ENCODE measurements at regions not wholly inside any gene's neighbourhood (a gene's known extent, or its start where the extent isn't known, plus 50 kb on each side); places are given as distances from the start of the nearest gene placed in this dataset.

- DNase-seq (ENCODE audit: low spot score) = peak; percentile 70
- H3K9ac ChIP-seq (ENCODE audit: insufficient read depth, low read depth, low read length) = no peak overlapping the region
- ATAC-seq = peak; percentile 90
- no peak overlapping the region for H3K4me3 ChIP-seq (replicated peaks in 1 of 3; ENCODE audit: insufficient read depth in 1 of 3, low read depth in 2 of 3, low read length in 3 of 3)
- H3K27me3 ChIP-seq (ENCODE audit: control insufficient read depth in 1 of 2, insufficient read depth in 2 of 2, low read length in 2 of 2) = no peaks in the 10 kb centered on the region
- no peaks in the 10 kb centered on the region for H4K20me1 ChIP-seq (ENCODE audit: insufficient read depth, low read length)
- ChIA-PET POLR2A (no interaction called here), CTCF (ENCODE audit: low intra/inter-chr PET ratio, low total read pairs) (no interaction called here)
- FAIRE-seq = no peak
- no peak overlapping the region for H3K4me2 ChIP-seq (ENCODE audit: low read depth, low read length)
- BruUV-seq (replicated peaks) = no TSS peak
- peaks cover 20% of the 10 kb centered on the region for H3K4me1 ChIP-seq (ENCODE audit: insufficient read depth, low read length)
- in situ Hi-C loops (cut with HindIII; ENCODE audit: extremely low pct_ligation_motif_present, low pct_unique_long_range_greater_than_20kb) (no loop called here), intact Hi-C loops (cut with micrococcal nuclease; ENCODE audit: unreplicated experiment) (no loop called here)
- peaks cover 25% of the 10 kb centered on the region for H3K9me3 ChIP-seq (ENCODE audit: low read length)
- 21% methylated on average over 8 of the region's 8 CpGs for WGBS (ENCODE audit: low lambda C conversion rate)
- H2AFZ ChIP-seq (ENCODE audit: low read length) = no peak overlapping the region
- H3K79me2 ChIP-seq (ENCODE audit: insufficient read depth, low read length) = no peaks in the 10 kb centered on the region
- H3K36me3 ChIP-seq (replicated peaks in 1 of 2; ENCODE audit: control insufficient read depth in 1 of 2, insufficient read depth in 2 of 2, low read length in 2 of 2) = no peaks in the 10 kb centered on the region
- peak overlapping the region; percentile 38 for H3K27ac ChIP-seq (ENCODE audit: extremely low read length, insufficient read depth, low read length)
- TF ChIP-seq, protein P1, sequence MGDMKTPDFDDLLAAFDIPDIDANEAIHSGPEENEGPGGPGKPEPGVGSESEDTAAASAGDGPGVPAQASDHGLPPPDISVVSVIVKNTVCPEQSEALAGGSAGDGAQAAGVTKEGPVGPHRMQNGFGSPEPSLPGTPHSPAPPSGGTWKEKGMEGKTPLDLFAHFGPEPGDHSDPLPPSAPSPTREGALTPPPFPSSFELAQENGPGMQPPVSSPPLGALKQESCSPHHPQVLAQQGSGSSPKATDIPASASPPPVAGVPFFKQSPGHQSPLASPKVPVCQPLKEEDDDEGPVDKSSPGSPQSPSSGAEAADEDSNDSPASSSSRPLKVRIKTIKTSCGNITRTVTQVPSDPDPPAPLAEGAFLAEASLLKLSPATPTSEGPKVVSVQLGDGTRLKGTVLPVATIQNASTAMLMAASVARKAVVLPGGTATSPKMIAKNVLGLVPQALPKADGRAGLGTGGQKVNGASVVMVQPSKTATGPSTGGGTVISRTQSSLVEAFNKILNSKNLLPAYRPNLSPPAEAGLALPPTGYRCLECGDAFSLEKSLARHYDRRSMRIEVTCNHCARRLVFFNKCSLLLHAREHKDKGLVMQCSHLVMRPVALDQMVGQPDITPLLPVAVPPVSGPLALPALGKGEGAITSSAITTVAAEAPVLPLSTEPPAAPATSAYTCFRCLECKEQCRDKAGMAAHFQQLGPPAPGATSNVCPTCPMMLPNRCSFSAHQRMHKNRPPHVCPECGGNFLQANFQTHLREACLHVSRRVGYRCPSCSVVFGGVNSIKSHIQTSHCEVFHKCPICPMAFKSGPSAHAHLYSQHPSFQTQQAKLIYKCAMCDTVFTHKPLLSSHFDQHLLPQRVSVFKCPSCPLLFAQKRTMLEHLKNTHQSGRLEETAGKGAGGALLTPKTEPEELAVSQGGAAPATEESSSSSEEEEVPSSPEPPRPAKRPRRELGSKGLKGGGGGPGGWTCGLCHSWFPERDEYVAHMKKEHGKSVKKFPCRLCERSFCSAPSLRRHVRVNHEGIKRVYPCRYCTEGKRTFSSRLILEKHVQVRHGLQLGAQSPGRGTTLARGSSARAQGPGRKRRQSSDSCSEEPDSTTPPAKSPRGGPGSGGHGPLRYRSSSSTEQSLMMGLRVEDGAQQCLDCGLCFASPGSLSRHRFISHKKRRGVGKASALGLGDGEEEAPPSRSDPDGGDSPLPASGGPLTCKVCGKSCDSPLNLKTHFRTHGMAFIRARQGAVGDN (CRISPR knock-in tag; IDR thresholded peaks at IDR 0.05) = no peak
- TF ChIP-seq ZNF230 (CRISPR knock-in tag; IDR thresholded peaks at IDR 0.05) = no peak
- TF ChIP-seq, protein P2, sequence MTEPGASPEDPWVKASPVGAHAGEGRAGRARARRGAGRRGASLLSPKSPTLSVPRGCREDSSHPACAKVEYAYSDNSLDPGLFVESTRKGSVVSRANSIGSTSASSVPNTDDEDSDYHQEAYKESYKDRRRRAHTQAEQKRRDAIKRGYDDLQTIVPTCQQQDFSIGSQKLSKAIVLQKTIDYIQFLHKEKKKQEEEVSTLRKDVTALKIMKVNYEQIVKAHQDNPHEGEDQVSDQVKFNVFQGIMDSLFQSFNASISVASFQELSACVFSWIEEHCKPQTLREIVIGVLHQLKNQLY (CRISPR knock-in tag; IDR thresholded peaks at IDR 0.05) = no peak; the same call in 1 of the 2 replicates
- TF ChIP-seq MAX (IDR thresholded peaks at IDR 0.05) = 0 out of 2 replicates have a peak, but pooled peaks have one; percentile 26
- TF ChIP-seq EHMT2 (IDR thresholded peaks at IDR 0.05; ENCODE audit: borderline replicate concordance, low read depth, low read length) = no peak
- TF ChIP-seq, protein P3, sequence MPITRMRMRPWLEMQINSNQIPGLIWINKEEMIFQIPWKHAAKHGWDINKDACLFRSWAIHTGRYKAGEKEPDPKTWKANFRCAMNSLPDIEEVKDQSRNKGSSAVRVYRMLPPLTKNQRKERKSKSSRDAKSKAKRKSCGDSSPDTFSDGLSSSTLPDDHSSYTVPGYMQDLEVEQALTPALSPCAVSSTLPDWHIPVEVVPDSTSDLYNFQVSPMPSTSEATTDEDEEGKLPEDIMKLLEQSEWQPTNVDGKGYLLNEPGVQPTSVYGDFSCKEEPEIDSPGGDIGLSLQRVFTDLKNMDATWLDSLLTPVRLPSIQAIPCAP (CRISPR knock-in tag; IDR thresholded peaks at IDR 0.05; ENCODE audit: low read depth) = no peak
- peak; percentile 68; the same call in 1 of the 2 replicates for TF ChIP-seq ISL2 (CRISPR knock-in tag; IDR thresholded peaks at IDR 0.05)
- TF ChIP-seq ZNF136 (CRISPR knock-in tag; IDR thresholded peaks at IDR 0.05; ENCODE audit: low read depth) = no peak
- TF ChIP-seq SPEN (CRISPR knock-in tag; IDR thresholded peaks at IDR 0.05; ENCODE audit: low read depth) = no peak
- no peak for TF ChIP-seq GMEB2 (CRISPR knock-in tag; IDR thresholded peaks at IDR 0.05; ENCODE audit: low read depth)
- no peak for TF ChIP-seq ZNF678 (CRISPR knock-in tag; IDR thresholded peaks at IDR 0.05)
- no peak for TF ChIP-seq ZNF781 (CRISPR knock-in tag; IDR thresholded peaks at IDR 0.05; ENCODE audit: borderline replicate concordance, not compliant biosample characterization)
- TF ChIP-seq, protein P4, sequence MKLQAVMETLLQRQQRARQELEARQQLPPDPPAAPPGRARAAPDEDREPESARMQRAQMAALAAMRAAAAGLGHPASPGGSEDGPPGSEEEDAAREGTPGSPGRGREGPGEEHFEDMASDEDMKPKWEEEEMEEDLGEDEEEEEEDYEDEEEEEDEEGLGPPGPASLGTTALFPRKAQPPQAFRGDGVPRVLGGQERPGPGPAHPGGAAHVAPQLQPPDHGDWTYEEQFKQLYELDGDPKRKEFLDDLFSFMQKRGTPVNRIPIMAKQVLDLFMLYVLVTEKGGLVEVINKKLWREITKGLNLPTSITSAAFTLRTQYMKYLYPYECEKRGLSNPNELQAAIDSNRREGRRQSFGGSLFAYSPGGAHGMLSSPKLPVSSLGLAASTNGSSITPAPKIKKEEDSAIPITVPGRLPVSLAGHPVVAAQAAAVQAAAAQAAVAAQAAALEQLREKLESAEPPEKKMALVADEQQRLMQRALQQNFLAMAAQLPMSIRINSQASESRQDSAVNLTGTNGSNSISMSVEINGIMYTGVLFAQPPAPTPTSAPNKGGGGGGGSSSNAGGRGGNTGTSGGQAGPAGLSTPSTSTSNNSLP (IDR thresholded peaks at IDR 0.05; ENCODE audit: low read depth, low read length) = peak; percentile 72
- no peak for TF ChIP-seq SMARCC2 (IDR thresholded peaks at IDR 0.05)
- no peak for TF ChIP-seq JUN (CRISPR knock-in tag; IDR thresholded peaks at IDR 0.05)
Observed at GRCh38 chr5:165627548-165628170, 2122.2 kb downstream of the MAT2B start.
